Activated CD4-positive, alpha-beta memory T cell treated with anti-CD3 and anti-CD28 coated beads for 36 hours (primary cell): ENCODE measurements at regions not wholly inside any gene's neighbourhood (a gene's known extent, or its start where the extent isn't known, plus 50 kb on each side); places are given as distances from the start of the nearest gene placed in this dataset.
"Not testable (repeated sequence)": the region's sequence is repeated elsewhere in the genome, so short reads cannot be mapped to it uniquely, and the experiment has no call there.

Source experiments
- CTCF ChIA-PET: fragments of 350-600 bp; sonication (Branson Sonifier 250); formaldehyde crosslinking; loops from one replicate; lab custom pipeline; 2021; ENCODE audit warnings: antibody characterized with exemption, inconsistent platforms; lab: Charles Lee
- POLR2A ChIA-PET: fragments of 350-600 bp; sonication (Branson Sonifier 250); formaldehyde crosslinking; loops from one replicate; lab custom pipeline; 2021; ENCODE audit warnings: antibody characterized with exemption; lab: Charles Lee
- DNase-seq: peaks from one replicate; pipeline ENCODE4 v3.0.0-alpha.2; 2020
- H3K27ac Mint-ChIP-seq: one replicate; pipeline ENCODE4 v1.8.0; 2021; ENCODE audit warnings: mixed read lengths
- H3K27me3 Mint-ChIP-seq: one replicate; pipeline ENCODE4 v1.8.0; 2021; ENCODE audit warnings: mixed read lengths
- H3K36me3 Mint-ChIP-seq: one replicate; pipeline ENCODE4 v1.8.0; 2021; ENCODE audit warnings: mixed read lengths
- H3K4me1 Mint-ChIP-seq: one replicate; pipeline ENCODE4 v1.8.0; 2021; ENCODE audit warnings: low read depth, mixed read lengths
- H3K4me3 Mint-ChIP-seq: one replicate; pipeline ENCODE4 v1.8.0; 2021; ENCODE audit warnings: mild to moderate bottlenecking, mixed read lengths
- H3K9me3 Mint-ChIP-seq: one replicate; pipeline ENCODE4 v1.8.0; 2021; ENCODE audit warnings: mixed read lengths
- intact Hi-C: fragments of 100-400 bp; cut with micrococcal nuclease; formaldehyde crosslinking; loops from one replicate; pipeline ENCODE4 v1.15.1; 2023

DNA sequence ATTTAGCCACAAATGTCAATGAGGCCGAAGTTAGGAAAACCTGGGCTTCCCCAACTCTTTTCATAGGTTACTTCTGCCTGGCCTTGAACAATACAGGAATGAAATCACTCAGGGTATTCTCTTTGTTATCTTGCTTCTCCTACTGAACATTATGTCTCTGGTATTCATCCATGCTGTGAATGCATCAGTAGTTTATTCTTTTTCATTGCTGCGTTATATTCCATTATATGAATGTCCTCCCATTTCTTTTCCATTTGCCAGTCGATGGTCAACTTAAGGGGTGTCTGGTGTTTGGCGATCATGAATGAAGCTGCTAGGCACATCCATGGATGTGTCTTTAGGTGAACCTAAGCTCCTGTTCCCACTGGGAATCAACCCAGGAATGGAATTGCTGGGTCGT, 128.3 kb downstream of the CRLF3 start:
- POLR2A ChIA-PET: no interaction called here

DNA sequence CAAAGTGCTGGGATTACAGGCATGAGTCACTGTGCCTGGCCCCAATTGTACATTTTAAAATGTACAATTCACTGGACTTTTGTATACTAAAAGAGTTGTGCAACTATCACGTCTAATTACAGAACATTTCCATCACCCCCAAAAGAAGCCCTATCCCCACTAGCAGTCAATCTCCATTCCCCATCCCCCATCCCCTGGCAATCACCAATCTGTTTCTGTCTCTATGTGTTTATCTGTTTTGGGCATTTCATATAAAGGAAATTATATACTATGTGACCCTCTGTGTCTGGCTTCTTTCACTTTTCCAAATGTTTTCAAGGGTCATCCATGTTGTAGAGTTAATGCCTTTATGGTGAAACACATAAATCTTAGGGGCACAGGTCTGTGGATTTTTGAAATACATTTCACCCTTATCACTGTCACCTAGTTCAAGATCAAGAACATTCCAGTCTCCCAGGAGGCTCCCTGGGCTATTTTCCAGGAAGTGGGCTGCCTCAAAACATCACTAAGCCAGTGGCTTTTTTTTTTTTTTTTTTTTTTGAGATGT, 129.2 kb downstream of the CRLF3 start:
- H3K27ac Mint-ChIP-seq, CTCF ChIA-PET, H3K36me3 Mint-ChIP-seq, H3K9me3 Mint-ChIP-seq, DNase-seq, H3K27me3 Mint-ChIP-seq, POLR2A ChIA-PET, H3K4me3 Mint-ChIP-seq, H3K4me1 Mint-ChIP-seq, intact Hi-C loops: not testable (repeated sequence)

More for the DNA sequence above, 128.3 kb downstream of the CRLF3 start:
- DNase-seq: no peak
- Mint-ChIP-seq H3K9me3 (no peaks in the 10 kb centered on the region), H3K27me3 (peaks cover 4% of the 10 kb centered on the region), H3K36me3 (no peaks in the 10 kb centered on the region), H3K4me3 (no peak overlapping the region), H3K4me1 (peaks cover 8% of the 10 kb centered on the region), H3K27ac (no peak overlapping the region)
- intact Hi-C loops: no loop called here
- CTCF ChIA-PET: interaction anchor here (1.6 kb wide), 1 partner anchor 15 kb away, joined by 3 read pairs; no protein-coding TSS in a partner anchor

DNA sequence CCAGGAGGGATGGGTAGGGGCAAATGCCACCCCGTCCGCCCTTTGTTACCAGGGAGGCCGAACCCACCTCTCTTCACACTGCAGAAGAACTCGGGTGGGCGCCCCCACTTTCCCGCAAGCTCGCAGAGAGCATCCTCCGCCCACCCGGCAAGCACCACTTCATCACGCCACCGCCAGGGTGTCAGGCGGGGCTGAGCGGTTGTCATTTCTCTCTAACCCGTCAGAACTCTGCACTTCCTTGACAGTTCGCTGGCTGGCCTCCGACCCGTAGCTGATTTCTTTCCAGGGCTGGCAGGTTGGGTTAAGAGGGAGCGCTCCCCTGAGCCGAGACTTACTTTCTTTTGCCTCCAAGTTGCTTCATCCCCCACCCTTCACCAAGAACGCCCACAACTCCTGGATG, 130.7 kb downstream of the CRLF3 start:
- H3K4me1 Mint-ChIP-seq, POLR2A ChIA-PET, H3K27me3 Mint-ChIP-seq, H3K27ac Mint-ChIP-seq, intact Hi-C loops, CTCF ChIA-PET, H3K9me3 Mint-ChIP-seq, H3K36me3 Mint-ChIP-seq: not testable (repeated sequence)
- peak; percentile 75 for DNase-seq
- H3K4me3 Mint-ChIP-seq: peak overlapping the region; percentile 53

DNA sequence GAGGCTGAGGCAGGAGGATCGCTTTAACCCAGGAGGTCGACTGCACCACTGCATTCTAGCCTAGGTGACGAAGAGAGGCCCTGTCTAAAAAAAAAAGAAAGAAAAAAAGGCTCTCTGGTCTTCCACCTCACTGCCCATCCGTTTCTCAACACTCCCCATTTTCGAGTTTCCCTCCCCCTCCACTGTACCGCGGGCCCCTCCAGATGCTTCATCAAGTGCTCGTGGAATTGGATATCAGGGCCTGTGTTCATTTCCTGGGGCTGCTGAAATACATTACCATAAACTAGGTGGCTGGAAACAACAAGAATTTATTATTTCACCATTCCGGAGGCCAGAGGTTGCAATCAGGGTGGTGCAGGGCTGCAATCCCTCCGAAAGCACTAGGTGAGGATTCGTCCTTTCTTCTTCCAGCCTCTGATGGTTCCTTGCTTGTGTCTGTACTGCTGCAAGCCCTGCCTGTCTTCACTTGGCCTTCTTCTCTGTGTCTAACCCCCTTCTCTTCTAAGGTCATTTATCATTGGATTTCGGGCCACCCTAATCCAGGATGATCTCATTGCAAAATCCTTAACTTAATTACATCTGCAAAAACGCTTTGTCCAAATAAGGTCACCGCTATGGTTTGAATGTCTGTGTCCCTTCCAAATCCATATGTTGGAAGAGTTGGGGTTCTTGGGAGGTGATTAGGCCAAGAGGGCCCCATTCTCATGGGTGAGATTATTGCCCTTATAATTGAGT, 135.1 kb downstream of the CRLF3 start:
- Mint-ChIP-seq H3K4me1 (peaks cover 10% of the 10 kb centered on the region), H3K27me3 (peaks cover 16% of the 10 kb centered on the region)
- H3K9me3 Mint-ChIP-seq, H3K36me3 Mint-ChIP-seq, POLR2A ChIA-PET, CTCF ChIA-PET, DNase-seq, intact Hi-C loops, H3K27ac Mint-ChIP-seq, H3K4me3 Mint-ChIP-seq: not testable (repeated sequence)

DNA sequence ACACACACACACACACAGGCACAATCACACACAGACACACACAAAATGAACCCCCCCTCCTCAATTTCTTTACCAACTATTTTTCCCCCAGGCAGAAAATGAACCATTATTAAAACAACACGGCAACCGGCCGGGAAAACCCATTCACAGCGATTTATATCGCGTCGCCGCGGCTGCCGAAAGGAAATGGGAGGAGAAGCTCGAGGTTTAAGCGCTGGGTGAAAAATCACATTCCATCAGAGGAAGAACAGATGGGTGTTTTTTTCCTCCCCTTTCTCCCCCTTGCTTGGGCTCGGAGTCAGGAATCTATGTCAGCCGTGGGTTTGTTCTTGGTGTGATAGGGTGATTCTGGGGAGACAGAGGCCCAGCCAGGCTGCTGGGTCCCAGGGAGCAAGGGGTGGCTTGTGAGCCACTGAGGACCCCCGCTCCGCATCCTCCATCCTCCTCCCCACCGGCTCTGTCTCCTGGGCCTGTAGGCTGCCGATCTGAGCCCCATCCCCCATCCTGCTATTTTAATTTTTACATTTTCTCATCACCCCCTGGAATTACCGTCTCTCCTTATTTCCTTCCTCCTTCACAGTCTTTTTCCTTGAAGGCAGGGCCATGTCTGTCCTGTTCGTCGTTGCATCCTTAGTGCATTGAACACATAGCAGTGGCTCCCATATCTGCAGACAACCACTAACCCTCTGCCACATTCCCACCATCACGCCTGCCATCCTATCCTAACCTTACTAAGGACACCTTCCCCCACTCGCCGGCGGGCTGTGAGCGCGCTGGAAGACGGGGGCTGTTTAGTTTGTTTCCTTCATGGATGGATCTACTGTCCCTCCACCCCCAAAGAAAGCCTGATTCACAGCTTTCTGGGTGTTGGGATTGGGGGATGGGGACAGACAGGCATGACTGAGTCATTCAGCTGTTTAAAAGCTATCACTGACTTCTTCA, 137.7 kb downstream of the CRLF3 start:
- H3K36me3 Mint-ChIP-seq, intact Hi-C loops, DNase-seq, H3K4me3 Mint-ChIP-seq, POLR2A ChIA-PET, H3K4me1 Mint-ChIP-seq, H3K9me3 Mint-ChIP-seq, CTCF ChIA-PET, H3K27ac Mint-ChIP-seq: not testable (repeated sequence)
- H3K27me3 Mint-ChIP-seq: peaks cover 12% of the 10 kb centered on the region

DNA sequence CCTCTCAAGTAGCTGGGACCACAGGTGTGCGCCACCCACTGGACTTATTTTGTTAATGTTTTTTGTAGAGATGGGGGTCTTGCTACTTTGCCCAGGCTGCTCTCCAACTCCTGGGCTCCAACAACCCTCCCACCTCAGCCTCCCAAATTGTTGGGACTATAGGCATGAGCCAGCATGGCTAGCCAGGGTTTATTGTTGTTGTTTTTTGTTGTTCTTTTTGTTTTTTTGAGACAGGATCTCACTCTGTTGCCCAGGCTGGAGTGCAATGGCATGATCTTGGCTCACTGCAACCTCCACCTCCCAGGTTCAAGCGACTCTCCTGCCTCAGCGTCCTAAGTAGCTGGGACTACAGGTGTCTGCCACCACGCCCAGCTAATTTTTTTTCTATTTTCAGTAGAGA, 142.2 kb downstream of the CRLF3 start:
- intact Hi-C loops, H3K27ac Mint-ChIP-seq, H3K36me3 Mint-ChIP-seq, H3K4me1 Mint-ChIP-seq, DNase-seq, H3K9me3 Mint-ChIP-seq, POLR2A ChIA-PET, H3K4me3 Mint-ChIP-seq: not testable (repeated sequence)
- H3K27me3 Mint-ChIP-seq: peaks cover 12% of the 10 kb centered on the region
- CTCF ChIA-PET: interaction anchor here (0.6 kb wide), 1 partner anchor 343 kb away, joined by 5 read pairs; no protein-coding TSS in a partner anchor

DNA sequence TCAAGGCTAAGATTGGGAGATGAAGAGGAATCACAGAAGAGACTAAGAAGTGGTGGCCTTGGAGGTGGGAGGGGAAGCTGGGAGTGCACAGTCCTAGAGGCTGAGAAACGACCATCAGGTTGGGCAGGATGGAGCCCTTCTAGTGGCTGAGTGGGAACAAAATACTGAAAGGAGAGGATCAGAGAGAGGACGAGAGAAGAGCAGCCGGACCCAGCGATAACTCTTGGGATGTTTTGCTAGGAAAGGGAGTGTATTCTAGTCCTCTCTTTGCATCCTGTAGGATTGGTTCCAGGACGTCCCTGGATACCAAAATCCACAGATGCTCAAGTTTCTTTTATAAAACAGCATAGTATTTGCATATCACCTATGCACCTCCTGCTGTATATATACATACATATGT, 143.8 kb downstream of the CRLF3 start:
- H3K4me3 Mint-ChIP-seq, POLR2A ChIA-PET, intact Hi-C loops, H3K9me3 Mint-ChIP-seq, H3K27ac Mint-ChIP-seq, H3K4me1 Mint-ChIP-seq, CTCF ChIA-PET, H3K27me3 Mint-ChIP-seq, H3K36me3 Mint-ChIP-seq, DNase-seq: not testable (repeated sequence)

DNA sequence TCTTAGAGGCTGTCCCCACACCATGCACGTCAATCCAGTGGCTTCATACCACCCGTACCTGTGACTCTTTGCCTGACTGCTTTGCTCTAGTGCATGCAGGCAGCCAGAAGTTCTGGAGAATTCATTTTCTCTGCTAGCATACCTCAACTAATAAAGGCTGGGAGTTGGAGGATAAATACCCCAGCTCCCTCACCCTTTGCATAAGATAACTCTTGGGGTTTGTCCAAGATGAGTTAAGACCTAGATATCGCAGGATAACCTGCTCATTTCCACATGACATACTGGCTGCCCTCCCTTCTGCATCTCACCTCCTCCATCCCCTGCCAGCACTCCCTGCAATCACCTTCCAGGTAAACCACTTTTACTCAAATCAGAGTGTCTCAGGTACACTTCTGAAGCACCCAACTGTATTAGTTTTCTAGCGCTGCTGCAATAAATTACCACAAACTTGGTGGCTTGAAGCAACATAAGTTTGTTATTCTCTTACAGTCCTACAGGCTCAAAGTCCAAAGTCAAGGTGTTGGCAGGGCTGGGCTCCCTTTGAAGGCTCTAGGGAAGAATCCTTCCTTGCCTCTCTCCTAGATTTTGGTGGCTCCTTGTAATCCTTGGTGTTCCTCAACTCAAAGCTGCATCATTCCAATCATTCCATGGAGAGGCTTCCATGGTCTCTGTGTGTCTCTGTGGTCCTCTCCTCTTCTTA, 146.8 kb downstream of the CRLF3 start:
- POLR2A ChIA-PET: no interaction called here

DNA sequence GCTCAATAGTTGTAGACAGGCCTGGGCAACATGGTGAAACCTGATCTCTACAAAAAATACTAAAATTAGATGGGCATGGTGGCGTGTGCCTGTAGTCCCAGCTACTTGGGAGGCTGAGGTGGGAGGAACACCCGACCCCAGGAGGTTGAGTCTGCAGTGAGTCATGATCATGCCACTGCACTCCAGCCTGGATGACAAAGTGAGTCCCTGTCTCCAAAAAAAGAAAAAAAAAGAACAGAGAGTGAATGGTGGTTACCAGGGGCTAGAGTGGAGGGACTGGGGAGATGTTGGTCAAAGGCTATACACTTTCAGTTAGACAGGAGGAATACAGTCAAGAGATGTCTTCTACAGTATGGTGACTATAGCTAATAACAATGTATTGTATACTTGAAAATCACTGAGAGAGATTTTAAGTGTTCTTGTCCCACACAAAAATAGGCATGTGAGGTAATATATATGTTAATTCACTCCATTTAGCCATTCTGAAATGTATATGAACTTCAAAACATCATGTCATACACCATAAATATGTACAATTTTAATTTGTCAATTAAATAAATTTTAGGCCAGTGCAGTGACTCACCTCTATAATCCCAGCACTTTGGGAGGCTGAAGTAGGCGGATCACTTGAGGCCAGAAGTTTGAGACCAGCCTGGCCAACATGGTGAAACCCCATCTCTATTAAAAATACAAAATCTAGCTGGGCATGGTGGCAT, 148.6 kb downstream of the CRLF3 start:
- H3K27me3 Mint-ChIP-seq, H3K27ac Mint-ChIP-seq, H3K4me3 Mint-ChIP-seq, H3K4me1 Mint-ChIP-seq, intact Hi-C loops, DNase-seq, POLR2A ChIA-PET, H3K36me3 Mint-ChIP-seq, H3K9me3 Mint-ChIP-seq: not testable (repeated sequence)
- CTCF ChIA-PET: interaction anchor here (0.7 kb wide), 1 partner anchor 199 kb away, joined by 7 read pairs; no protein-coding TSS in a partner anchor

More for the DNA sequence above, 146.8 kb downstream of the CRLF3 start:
- Mint-ChIP-seq H3K4me3 (no peak overlapping the region), H3K27me3 (no peaks in the 10 kb centered on the region), H3K4me1 (no peaks in the 10 kb centered on the region), H3K9me3 (peaks cover 9% of the 10 kb centered on the region), H3K36me3 (peaks cover 2% of the 10 kb centered on the region), H3K27ac (no peak overlapping the region)
- no peak for DNase-seq
- intact Hi-C loops: no loop called here
- CTCF ChIA-PET: no interaction called here

DNA sequence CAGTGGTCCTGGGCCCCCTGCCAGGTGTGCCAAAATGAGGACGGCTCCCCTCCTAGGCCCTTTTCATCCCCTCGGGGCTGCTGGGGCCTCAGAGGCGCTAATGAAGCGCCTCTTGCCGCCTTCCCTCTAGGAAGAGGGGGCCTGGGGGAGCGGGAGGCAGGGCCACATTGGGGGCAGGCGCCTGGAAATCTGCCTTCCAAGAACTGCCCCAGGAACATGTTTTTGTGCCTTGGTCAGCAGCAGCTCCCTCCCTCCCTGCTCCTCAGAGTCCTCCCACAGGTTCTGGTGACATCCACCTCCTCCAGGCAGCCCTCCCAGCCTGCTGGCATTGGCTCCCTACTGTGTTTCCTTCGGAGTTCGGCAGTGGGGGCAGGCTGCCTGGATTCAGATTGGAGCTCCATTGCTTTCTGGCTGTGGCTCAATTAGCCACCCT, 155.3 kb downstream of the CRLF3 start:
- intact Hi-C loops, POLR2A ChIA-PET, H3K9me3 Mint-ChIP-seq, CTCF ChIA-PET, H3K27ac Mint-ChIP-seq, H3K27me3 Mint-ChIP-seq, H3K4me3 Mint-ChIP-seq, H3K36me3 Mint-ChIP-seq, H3K4me1 Mint-ChIP-seq, DNase-seq: not testable (repeated sequence)

DNA sequence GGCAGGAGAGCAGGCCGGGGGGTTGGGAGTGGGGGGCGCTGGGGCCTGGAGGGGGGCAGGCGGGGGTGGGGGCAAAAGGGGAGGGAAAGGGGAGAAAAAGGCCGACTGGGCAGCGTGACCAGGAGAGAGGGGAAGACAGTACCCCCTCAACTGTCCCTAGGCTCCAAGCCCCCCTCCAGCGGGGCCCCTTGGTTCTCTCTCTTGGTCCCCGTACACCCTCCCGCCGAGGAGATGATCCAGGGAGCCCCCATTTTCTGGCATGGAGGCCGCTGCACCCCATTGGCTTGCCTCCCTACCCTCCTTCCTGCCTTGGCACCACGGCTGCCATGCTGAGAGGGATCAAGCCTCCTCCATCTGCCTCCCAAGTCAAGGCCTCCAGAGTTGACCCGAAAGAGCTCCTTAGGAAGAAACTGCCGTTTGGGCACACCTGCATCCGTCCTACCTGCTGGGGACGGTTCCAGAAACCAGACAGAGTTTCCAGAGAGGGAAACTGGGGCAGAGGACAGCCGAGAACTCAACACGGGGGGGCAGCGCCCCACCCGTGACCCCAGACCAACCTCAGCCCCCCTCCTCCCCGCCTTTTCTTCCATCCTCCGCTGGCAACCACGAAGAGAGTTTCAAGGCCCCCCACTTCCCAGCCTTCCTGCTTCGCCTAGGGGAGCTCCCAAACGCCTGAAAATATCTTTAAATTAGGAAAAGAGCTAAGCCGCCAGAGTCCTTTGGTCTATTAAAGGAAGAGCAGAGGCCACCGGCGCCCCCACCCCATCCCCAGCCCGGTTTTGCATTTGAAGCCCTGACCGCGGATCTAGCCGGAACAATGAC, 155.9 kb downstream of the CRLF3 start:
- CTCF ChIA-PET, intact Hi-C loops, H3K36me3 Mint-ChIP-seq, H3K9me3 Mint-ChIP-seq, H3K4me3 Mint-ChIP-seq, H3K4me1 Mint-ChIP-seq, H3K27ac Mint-ChIP-seq, H3K27me3 Mint-ChIP-seq, DNase-seq, POLR2A ChIA-PET: not testable (repeated sequence)
